Hepatocyte (in vitro differentiated cells): ENCODE measurements at regions not wholly inside any gene's neighbourhood (a gene's known extent, or its start where the extent isn't known, plus 50 kb on each side); places are given as distances from the start of the nearest gene placed in this dataset.

ENCODE experiments used
- DNase-seq: peaks from one replicate; pipeline ENCODE4 v3.0.0-alpha.2; 2016; ENCODE audit warnings: low spot score
- H2AFZ ChIP-seq: fragments of 200-600 bp; sonication (generic); 2 replicates; pipeline ENCODE4 v1.6.0; 2016; ENCODE audit warnings: antibody characterized with exemption, mild to moderate bottlenecking
- H3K27ac ChIP-seq: fragments of 200-600 bp; sonication (generic); 2 replicates; pipeline ENCODE4 v1.5.1; 2016; ENCODE audit warnings: mild to moderate bottlenecking
- H3K27me3 ChIP-seq: fragments of 200-600 bp; sonication (generic); 2 replicates; pipeline ENCODE4 v1.6.1; 2016
- H3K36me3 ChIP-seq: fragments of 200-600 bp; sonication (generic); replicated peaks from 2 replicates; pipeline ENCODE4 v1.5.1; 2016; ENCODE audit warnings: low read depth; ENCODE audit not compliant: insufficient read depth
- H3K4me1 ChIP-seq: fragments of 200-600 bp; sonication (generic); 2 replicates; pipeline ENCODE4 v1.5.1; 2016; ENCODE audit warnings: mild to moderate bottlenecking, moderate library complexity; ENCODE audit not compliant: insufficient read depth
- H3K4me2 ChIP-seq: fragments of 200-600 bp; sonication (generic); 2 replicates; pipeline ENCODE4 v1.6.0; 2016
- H3K4me3 ChIP-seq: fragments of 200-600 bp; sonication (generic); 2 replicates; pipeline ENCODE4 v1.5.1; 2016; ENCODE audit warnings: mild to moderate bottlenecking
- H3K79me2 ChIP-seq: fragments of 200-600 bp; sonication (generic); 2 replicates; pipeline ENCODE4 v1.6.0; 2017; ENCODE audit warnings: mild to moderate bottlenecking
- H3K9me2 ChIP-seq: fragments of 200-600 bp; sonication (generic); replicated peaks from 2 replicates; pipeline ENCODE4 v1.6.0; 2017; ENCODE audit warnings: mild to moderate bottlenecking; ENCODE audit not compliant: insufficient read depth
- H3K9me3 ChIP-seq: fragments of 200-600 bp; sonication (generic); 2 replicates; pipeline ENCODE4 v1.5.1; 2016; ENCODE audit warnings: low read depth, mild to moderate bottlenecking
- H4K20me1 ChIP-seq: fragments of 200-600 bp; sonication (generic); 2 replicates; pipeline ENCODE4 v1.6.0; 2016; ENCODE audit warnings: mild to moderate bottlenecking; ENCODE audit not compliant: insufficient read depth, poor library complexity, severe bottlenecking
- CTCF ChIP-seq: fragments of 200-600 bp; sonication (generic); IDR thresholded peaks from 2 replicates; pipeline ENCODE4 v1.5.1; 2016; ENCODE audit warnings: antibody characterized with exemption, mild to moderate bottlenecking; ENCODE audit not compliant: poor library complexity
- EZH2 ChIP-seq: fragments of 200-600 bp; sonication (generic); IDR thresholded peaks from 2 replicates; pipeline ENCODE4 v1.6.1; 2016; ENCODE audit warnings: antibody characterized with exemption, mild to moderate bottlenecking, borderline replicate concordance
- EZH2phosphoT487 ChIP-seq: fragments of 200-600 bp; sonication (generic); IDR thresholded peaks from one replicate; pipeline ENCODE4 v1.6.1; 2018; ENCODE audit warnings: antibody characterized with exemption, mild to moderate bottlenecking, low read depth, moderate library complexity; ENCODE audit not compliant: unreplicated experiment, severe bottlenecking
- WGBS: methylation state at CpG from one replicate; pipeline ENCODE4 v1.1.6; 2016; ENCODE audit warnings: low lambda C conversion rate; ENCODE audit errors: missing lambda C conversion rate; 5-methylcytosine and 5-hydroxymethylcytosine counted together

- H3K79me2 ChIP-seq, result no peaks in the 10 kb centered on the region
- no peaks in the 10 kb centered on the region for H3K27me3 ChIP-seq
- no peaks in the 10 kb centered on the region for H3K9me3 ChIP-seq
- no peak overlapping the region for H2AFZ ChIP-seq
- no peak for DNase-seq
- H3K4me3 ChIP-seq, result no peak overlapping the region
- WGBS, result 76% methylated on average over 8 of the region's 8 CpGs
- H3K36me3 ChIP-seq, result no peaks in the 10 kb centered on the region
- no peak overlapping the region for H3K27ac ChIP-seq
- no peak overlapping the region for H3K4me2 ChIP-seq
- H4K20me1 ChIP-seq, result no peaks in the 10 kb centered on the region
- no peak for TF ChIP-seq CTCF
- no peak for TF ChIP-seq EZH2
- TF ChIP-seq EZH2phosphoT487, result no peak
- no peaks in the 10 kb centered on the region for H3K4me1 ChIP-seq
- H3K9me2 ChIP-seq, result no peaks in the 10 kb centered on the region
Observed at GRCh38 chr2:30318987-30319782, 87.9 kb downstream of the LBH start.

- Histone ChIP-seq H3K9me3 (no peaks in the 10 kb centered on the region), H3K79me2 (no peaks in the 10 kb centered on the region), H3K9me2 (no peaks in the 10 kb centered on the region), H3K36me3 (no peaks in the 10 kb centered on the region), H3K27me3 (no peaks in the 10 kb centered on the region), H3K4me1 (no peaks in the 10 kb centered on the region), H3K27ac (no peak overlapping the region), H3K4me2 (no peak overlapping the region), H4K20me1 (no peaks in the 10 kb centered on the region), H3K4me3 (no peak overlapping the region), H2AFZ (no peak overlapping the region)
- TF ChIP-seq CTCF, result no peak
- TF ChIP-seq EZH2phosphoT487, result no peak
- TF ChIP-seq EZH2, result no peak
- DNase-seq, result no peak
- 59% methylated on average over 3 of the region's 3 CpGs for WGBS
Observed at GRCh38 chr2:30321466-30321865, 90.1 kb downstream of the LBH start.

GRCh38 chr2:30323499-30323898, 92.2 kb downstream of the LBH start:
- Histone ChIP-seq H2AFZ (no peak overlapping the region), H4K20me1 (no peaks in the 10 kb centered on the region), H3K27me3 (no peaks in the 10 kb centered on the region), H3K79me2 (no peaks in the 10 kb centered on the region), H3K27ac (no peak overlapping the region), H3K4me1 (no peaks in the 10 kb centered on the region), H3K9me3 (no peaks in the 10 kb centered on the region), H3K36me3 (no peaks in the 10 kb centered on the region), H3K4me3 (no peak overlapping the region), H3K4me2 (no peak overlapping the region), H3K9me2 (no peaks in the 10 kb centered on the region)
- 92% methylated on average over 7 of the region's 7 CpGs for WGBS
- no peak for DNase-seq
- no peak for TF ChIP-seq EZH2phosphoT487
- no peak for TF ChIP-seq EZH2
- TF ChIP-seq CTCF, result no peak
